Endothelial cell of umbilical vein (primary cell): ENCODE measurements at regions not wholly inside any gene's neighbourhood (a gene's known extent, or its start where the extent isn't known, plus 50 kb on each side); places are given as distances from the start of the nearest gene placed in this dataset.

Experiments
- BruUV-seq: library from RNA; stranded (reverse); fragments of 400-500 nt; replicated peaks from 2 replicates; lab custom pipeline; 2021; lab: Mats Ljungman, UMichigan
- CTCF ChIA-PET: fragments of 300-600, 350-600 bp; sonication (Branson Sonifier 250); formaldehyde crosslinking; loops from one replicate; lab custom pipeline; 2021; ENCODE audit warnings: antibody characterized with exemption, inconsistent platforms; lab: Charles Lee
- POLR2A ChIA-PET: fragments of 300-600, 350-600 bp; sonication (Branson Sonifier 250); formaldehyde crosslinking; loops from one replicate; lab custom pipeline; 2021; ENCODE audit warnings: antibody characterized with exemption, inconsistent platforms; lab: Charles Lee
- DNase-seq: peaks from one replicate; pipeline ENCODE4 v3.0.0-alpha.2; 2011; ENCODE audit warnings: low read depth, low spot score
- FAIRE-seq: peaks from 2 replicates; lab custom pipeline; 2011; peaks lifted over from hg19 to GRCh38; lab: Jason Lieb, UNC
- H2AFZ ChIP-seq: 2 replicates; pipeline ENCODE4 v1.6.0; 2012; ENCODE audit warnings: low read depth, low read length, control low read depth, inconsistent platforms
- H3K27ac ChIP-seq: 2 replicates; pipeline ENCODE4 v1.5.1; 2011; ENCODE audit warnings: low read depth, mild to moderate bottlenecking, control low read depth, low read length, moderate library complexity; ENCODE audit not compliant: insufficient read depth
- H3K27me3 ChIP-seq, 2 experiments: 2 replicates each; pipeline versions ENCODE4 v1.6.0 to v1.6.1; 2011; ENCODE audit warnings: low read length in 2 of 2, mixed read lengths in 1 of 2; ENCODE audit not compliant: control insufficient read depth in 2 of 2, insufficient read depth in 2 of 2
- H3K36me3 ChIP-seq, 2 experiments: 2 replicates in 1 of 2; 3 replicates in 1 of 2; pipeline ENCODE4 v1.5.1; 2011; ENCODE audit warnings: low read length in 2 of 2, mild to moderate bottlenecking in 1 of 2, moderate library complexity in 1 of 2; ENCODE audit not compliant: control insufficient read depth in 2 of 2, insufficient read depth in 2 of 2; ENCODE audit errors: extremely low read depth in 1 of 2
- H3K4me1 ChIP-seq: 3 replicates; pipeline ENCODE4 v1.5.1; 2011; ENCODE audit warnings: mild to moderate bottlenecking, low read length; ENCODE audit not compliant: control insufficient read depth, insufficient read depth; ENCODE audit errors: extremely low read depth
- H3K4me2 ChIP-seq: 2 replicates; pipeline ENCODE4 v1.6.1; 2011; ENCODE audit warnings: low read length, control low read depth, mixed read lengths; ENCODE audit not compliant: insufficient read depth
- H3K4me3 ChIP-seq, 3 experiments: fragments of 200-600 bp in 1 of 3; sonication (generic), shearing (Covaris generic) in 1 of 3; replicated peaks in 1 of 3; 2 replicates each; pipeline ENCODE4 v1.5.1; 2011 to 2016; ENCODE audit warnings: control low read depth in 3 of 3, low read length in 3 of 3, mild to moderate bottlenecking in 2 of 3, inconsistent platforms in 1 of 3, low read depth in 1 of 3, moderate library complexity in 1 of 3; ENCODE audit not compliant: insufficient read depth in 1 of 3
- H3K79me2 ChIP-seq: 2 replicates; pipeline ENCODE4 v1.6.0; 2012; ENCODE audit warnings: low read length, inconsistent platforms; ENCODE audit not compliant: control insufficient read depth, insufficient read depth
- H3K9ac ChIP-seq: replicated peaks from 2 replicates; pipeline ENCODE3; 2011; ENCODE audit warnings: low read length, control low read depth; ENCODE audit not compliant: insufficient read depth; ENCODE audit errors: extremely low read depth
- H3K9me1 ChIP-seq: replicated peaks from 3 replicates; pipeline ENCODE4 v1.6.0; 2011; ENCODE audit warnings: mild to moderate bottlenecking, low read length; ENCODE audit not compliant: control insufficient read depth, insufficient read depth; ENCODE audit errors: extremely low read depth
- H3K9me3 ChIP-seq: replicated peaks from 2 replicates; pipeline ENCODE4 v1.5.1; 2012; ENCODE audit warnings: low read length, inconsistent platforms; ENCODE audit not compliant: control insufficient read depth, insufficient read depth
- H4K20me1 ChIP-seq: replicated peaks from 2 replicates; pipeline ENCODE3; 2011; ENCODE audit warnings: mild to moderate bottlenecking, low read length; ENCODE audit not compliant: control insufficient read depth, insufficient read depth; ENCODE audit errors: extremely low read depth
- EZH2 ChIP-seq: IDR thresholded peaks from 2 replicates; pipeline ENCODE4 v1.6.1; 2012; ENCODE audit warnings: borderline replicate concordance, low read depth, mild to moderate bottlenecking, moderate library complexity, low read length, inconsistent platforms; ENCODE audit not compliant: severe bottlenecking
- FOS ChIP-seq: IDR thresholded peaks from 2 replicates; pipeline ENCODE4 v1.6.1; 2011; ENCODE audit warnings: mild to moderate bottlenecking, low read length, moderate library complexity, borderline replicate concordance; ENCODE audit not compliant: insufficient read depth
- GATA2 ChIP-seq: IDR thresholded peaks from 2 replicates; pipeline ENCODE4 v1.7.0; 2011; ENCODE audit warnings: low read depth, mild to moderate bottlenecking, moderate library complexity, mixed read lengths, low read length; ENCODE audit not compliant: insufficient read length, insufficient read depth
- JUN ChIP-seq: IDR thresholded peaks from 2 replicates; pipeline ENCODE4 v1.6.1; 2011; ENCODE audit warnings: borderline replicate concordance, low read depth; ENCODE audit not compliant: insufficient read length, insufficient read depth
- MYC ChIP-seq: IDR thresholded peaks from one replicate; pipeline ENCODE4 v1.6.1; 2011; ENCODE audit warnings: mild to moderate bottlenecking, low read depth, low read length
- POLR2A ChIP-seq: IDR thresholded peaks from 2 replicates; pipeline ENCODE4 v1.6.1; 2012; ENCODE audit warnings: low read depth, mild to moderate bottlenecking, control low read depth, low read length
- POLR2AphosphoS5 ChIP-seq: IDR thresholded peaks from 2 replicates; pipeline ENCODE4 v1.6.1; 2012; ENCODE audit warnings: low read depth, mild to moderate bottlenecking, control low read depth, low read length, moderate library complexity; ENCODE audit not compliant: insufficient read depth
- dilution Hi-C: fragments of 300-500 bp; cut with MboI; formaldehyde crosslinking; loops from one replicate; pipeline ENCODE4 v1.15.0; 2019; ENCODE audit warnings: low sequenced_read_pairs; ENCODE audit not compliant: extremely low pct_ligation_motif_present
- intact Hi-C: fragments of 100-400 bp; cut with micrococcal nuclease; formaldehyde crosslinking; loops from one replicate; pipeline ENCODE4 v1.10.0; 2022
- TF ChIP-seq, protein P1 (sequence below), 2 donors: IDR thresholded peaks; 1 replicate in 1 of 2; 2 replicates in 1 of 2; pipeline ENCODE4 v1.5.1; 2011; ENCODE audit warnings: low read length in 2 of 2, mild to moderate bottlenecking in 2 of 2, moderate library complexity in 2 of 2, control low read depth in 1 of 2, inconsistent platforms in 1 of 2, low read depth in 1 of 2; ENCODE audit not compliant: insufficient read depth in 1 of 2; ENCODE audit errors: extremely low read depth in 1 of 2
- TF ChIP-seq, protein P2 (sequence below): IDR thresholded peaks from 2 replicates; pipeline ENCODE4 v1.6.1; 2011; ENCODE audit not compliant: insufficient read depth, insufficient read length

DNA sequence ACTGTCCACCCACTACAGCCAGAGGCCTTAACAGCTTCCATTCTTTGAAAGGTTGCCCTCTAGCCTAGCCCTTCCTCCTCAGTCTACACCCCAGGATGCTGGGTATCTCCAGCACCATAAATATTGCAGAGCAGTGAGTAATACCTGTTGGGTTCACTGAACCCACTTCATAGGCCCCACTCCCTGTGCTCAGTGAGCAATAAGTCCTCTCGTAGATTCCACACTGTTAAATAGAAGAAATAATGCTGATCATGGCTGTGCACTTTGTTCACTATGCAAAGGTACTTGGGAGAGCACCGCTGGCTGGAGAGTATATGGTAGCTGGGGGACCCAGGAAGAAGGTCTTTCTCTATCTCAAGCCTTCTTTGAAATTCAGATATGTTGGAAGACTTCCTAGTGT, 87.3 kb downstream of the RSPH3 start:
- ChIA-PET POLR2A (no interaction called here), CTCF (no interaction called here)

DNA sequence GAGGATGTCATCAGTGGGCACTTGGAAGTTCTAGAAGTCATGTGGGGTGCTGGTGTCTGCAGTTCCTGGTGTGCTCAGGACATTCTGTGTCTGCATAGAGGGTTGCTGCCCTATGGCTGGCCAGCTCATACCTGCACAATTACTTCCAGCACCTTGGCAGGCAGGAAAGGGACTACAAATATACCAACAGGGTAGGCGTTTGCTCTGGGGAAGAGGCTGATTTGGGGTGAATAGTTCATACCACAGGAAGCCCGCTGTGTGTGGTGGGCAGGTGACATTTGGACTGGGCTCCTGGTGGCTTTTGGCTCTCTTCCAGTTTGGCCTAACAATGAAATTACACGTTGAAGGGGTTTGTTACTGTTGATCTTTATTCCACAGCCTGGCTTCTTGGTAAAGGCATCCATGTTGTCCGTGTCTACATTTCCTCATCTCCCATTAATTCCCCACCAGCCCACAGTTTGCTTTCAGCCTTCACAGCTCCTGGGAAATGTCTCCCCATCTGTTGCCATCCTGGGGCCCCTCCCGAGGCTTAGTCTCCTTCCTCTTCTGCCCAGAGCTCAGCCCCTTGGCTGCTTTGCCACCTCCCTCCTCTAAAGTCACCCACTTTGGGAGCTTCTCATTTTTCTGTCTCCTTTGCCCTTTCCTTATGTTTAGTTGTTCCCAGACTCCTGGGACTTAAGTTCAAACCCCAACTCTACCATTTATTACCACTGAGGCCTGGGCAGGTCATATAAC, 88.1 kb downstream of the RSPH3 start:
- intact Hi-C loops, result no loop called here
- DNase-seq, result no peak
- no peaks in the 10 kb centered on the region for H3K9me3 ChIP-seq
- H3K4me3 ChIP-seq, result no peak overlapping the region
- no peak for FAIRE-seq
- no peak overlapping the region for H3K9ac ChIP-seq
- dilution Hi-C loops, result no loop called here
- TF ChIP-seq EZH2 (no peak), POLR2A (no peak), JUN (no peak), GATA2 (no peak), POLR2AphosphoS5 (no peak), MYC (no peak), FOS (no peak)
- TF ChIP-seq, protein P1, sequence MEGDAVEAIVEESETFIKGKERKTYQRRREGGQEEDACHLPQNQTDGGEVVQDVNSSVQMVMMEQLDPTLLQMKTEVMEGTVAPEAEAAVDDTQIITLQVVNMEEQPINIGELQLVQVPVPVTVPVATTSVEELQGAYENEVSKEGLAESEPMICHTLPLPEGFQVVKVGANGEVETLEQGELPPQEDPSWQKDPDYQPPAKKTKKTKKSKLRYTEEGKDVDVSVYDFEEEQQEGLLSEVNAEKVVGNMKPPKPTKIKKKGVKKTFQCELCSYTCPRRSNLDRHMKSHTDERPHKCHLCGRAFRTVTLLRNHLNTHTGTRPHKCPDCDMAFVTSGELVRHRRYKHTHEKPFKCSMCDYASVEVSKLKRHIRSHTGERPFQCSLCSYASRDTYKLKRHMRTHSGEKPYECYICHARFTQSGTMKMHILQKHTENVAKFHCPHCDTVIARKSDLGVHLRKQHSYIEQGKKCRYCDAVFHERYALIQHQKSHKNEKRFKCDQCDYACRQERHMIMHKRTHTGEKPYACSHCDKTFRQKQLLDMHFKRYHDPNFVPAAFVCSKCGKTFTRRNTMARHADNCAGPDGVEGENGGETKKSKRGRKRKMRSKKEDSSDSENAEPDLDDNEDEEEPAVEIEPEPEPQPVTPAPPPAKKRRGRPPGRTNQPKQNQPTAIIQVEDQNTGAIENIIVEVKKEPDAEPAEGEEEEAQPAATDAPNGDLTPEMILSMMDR (IDR thresholded peaks at IDR 0.05; ENCODE audit: extremely low read depth in 1 of 2, insufficient read depth in 1 of 2, low read depth in 1 of 2, low read length in 2 of 2), result no peak
- TF ChIP-seq, protein P2, sequence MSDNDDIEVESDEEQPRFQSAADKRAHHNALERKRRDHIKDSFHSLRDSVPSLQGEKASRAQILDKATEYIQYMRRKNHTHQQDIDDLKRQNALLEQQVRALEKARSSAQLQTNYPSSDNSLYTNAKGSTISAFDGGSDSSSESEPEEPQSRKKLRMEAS, result no peak
- H2AFZ ChIP-seq, result no peak overlapping the region
- no peaks in the 10 kb centered on the region for H3K9me1 ChIP-seq
- no peaks in the 10 kb centered on the region for H3K79me2 ChIP-seq
- peaks cover 0 to 8% of the 10 kb centered on the region in 2 experiments for H3K27me3 ChIP-seq
- no peaks in the 10 kb centered on the region for H3K36me3 ChIP-seq
- H4K20me1 ChIP-seq, result no peaks in the 10 kb centered on the region
- POLR2A ChIA-PET, result no interaction called here
- no peak overlapping the region for H3K27ac ChIP-seq
- H3K4me1 ChIP-seq, result no peaks in the 10 kb centered on the region
- no TSS peak for BruUV-seq
- CTCF ChIA-PET, result no interaction called here
- H3K4me2 ChIP-seq, result no peak overlapping the region

More for the DNA sequence above, 87.3 kb downstream of the RSPH3 start:
- FAIRE-seq, result no peak
- peaks cover 0 to 8% of the 10 kb centered on the region in 2 experiments for H3K27me3 ChIP-seq
- intact Hi-C loops (no loop called here), dilution Hi-C loops (no loop called here)
- TF ChIP-seq EZH2 (no peak), MYC (no peak), POLR2A (no peak)
- H3K36me3 ChIP-seq, result no peaks in the 10 kb centered on the region
- no peak overlapping the region for H3K27ac ChIP-seq
- no peaks in the 10 kb centered on the region for H3K9me3 ChIP-seq
- H3K79me2 ChIP-seq, result no peaks in the 10 kb centered on the region
- no TSS peak for BruUV-seq
- H3K4me1 ChIP-seq, result no peaks in the 10 kb centered on the region
- DNase-seq, result no peak
- H2AFZ ChIP-seq, result no peak overlapping the region
- H4K20me1 ChIP-seq, result no peaks in the 10 kb centered on the region
- H3K9ac ChIP-seq, result no peak overlapping the region
- no peak overlapping the region for H3K4me2 ChIP-seq
- no peak overlapping the region for H3K4me3 ChIP-seq
- no peaks in the 10 kb centered on the region for H3K9me1 ChIP-seq
